ENCODE measurements at regions not wholly inside any gene's neighbourhood (a gene's known extent, or its start where the extent isn't known, plus 50 kb on each side); places are given as distances from the start of the nearest gene placed in this dataset.

DNA sequence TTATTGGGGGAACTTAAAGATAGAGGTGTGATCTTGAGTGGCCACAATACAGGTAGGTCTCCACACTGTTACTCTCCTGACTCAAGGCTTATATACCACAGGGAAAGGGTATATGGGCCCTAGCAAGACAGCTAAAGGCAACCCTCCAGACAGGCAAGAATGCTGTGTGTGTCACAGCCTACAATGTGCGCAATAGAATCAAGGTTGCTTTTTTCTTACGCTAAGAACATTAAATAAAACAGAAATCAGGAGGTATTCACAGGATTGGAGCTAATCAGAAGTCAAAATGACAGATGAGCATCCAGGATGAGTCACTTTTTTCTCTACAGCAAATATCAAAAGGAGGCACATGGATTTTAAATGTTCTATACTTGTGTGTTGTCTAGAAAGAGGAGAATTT is 1797.9 kb upstream of the SEL1L start:
- in situ Hi-C loops (cut with MboI): no loop called here
- Histone ChIP-seq H3K9ac (no peak overlapping the region), H3K36me3 (ENCODE audit: low read depth) (no peaks in the 10 kb centered on the region), H3K4me3 (no peak overlapping the region), H3K9me3 (ENCODE audit: low read depth) (no peaks in the 10 kb centered on the region), H3K79me2 (ENCODE audit: insufficient read depth) (no peaks in the 10 kb centered on the region), H3F3A (ENCODE audit: insufficient read depth) (no peaks in the 10 kb centered on the region), H3K27me3 (replicated peaks; ENCODE audit: insufficient read depth) (no peaks in the 10 kb centered on the region), H3K27ac (no peak overlapping the region), H3K4me1 (ENCODE audit: insufficient read depth) (no peaks in the 10 kb centered on the region), H4K20me1 (ENCODE audit: insufficient read depth) (no peaks in the 10 kb centered on the region), H3K4me2 (ENCODE audit: unreplicated experiment) (no peak overlapping the region), H3K9me2 (ENCODE audit: insufficient read depth) (no peaks in the 10 kb centered on the region; the same call in 1 of the 2 replicates), H2AFZ (no peak overlapping the region)
- TF ChIP-seq EZH2 (IDR thresholded peaks at IDR 0.05; ENCODE audit: insufficient read depth, poor library complexity, severe bottlenecking) (no peak), EZH2phosphoT487 (IDR thresholded peaks at IDR 0.05; ENCODE audit: insufficient read depth, low read depth) (no peak)
- WGBS, 2 experiments (ENCODE audit: low coverage in 1 of 2, low lambda C conversion rate in 2 of 2, missing lambda C conversion rate in 2 of 2): 51 to 55% methylated on average over 2 of the region's 2 CpGs
- DNase-seq: no peak

DNA sequence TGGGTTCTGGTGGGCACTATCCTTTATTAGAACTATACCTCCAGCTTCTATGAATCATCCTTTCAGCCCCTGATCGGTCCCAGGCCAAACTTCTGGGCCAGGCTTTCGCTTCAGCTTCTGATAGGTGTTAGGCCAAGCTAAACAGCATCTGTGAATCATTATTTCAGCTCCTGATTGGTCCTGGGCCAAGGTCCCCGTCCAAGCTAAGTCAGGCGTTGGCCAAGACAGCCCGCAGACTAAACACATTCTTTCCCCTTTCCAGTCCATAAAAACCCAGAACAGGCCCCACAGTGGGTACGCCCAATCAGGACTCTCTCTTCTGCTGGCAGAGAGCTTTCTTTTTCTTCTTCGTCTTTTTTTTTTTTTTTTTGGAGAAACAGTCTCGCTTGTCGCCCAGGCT is 1808.9 kb upstream of the SEL1L start:
- no peaks in the 10 kb centered on the region for H3K36me3 ChIP-seq (ENCODE audit: low read depth)
- H3K9ac ChIP-seq: no peak overlapping the region
- no peaks in the 10 kb centered on the region for H3K27me3 ChIP-seq (replicated peaks; ENCODE audit: insufficient read depth)
- H3K27ac ChIP-seq: no peak overlapping the region
- H3K79me2 ChIP-seq (ENCODE audit: insufficient read depth): no peaks in the 10 kb centered on the region
- H3K4me2 ChIP-seq (ENCODE audit: unreplicated experiment): no peak overlapping the region
- H4K20me1 ChIP-seq (ENCODE audit: insufficient read depth): no peaks in the 10 kb centered on the region
- in situ Hi-C loops (cut with MboI): no loop called here
- no peak overlapping the region for H3K4me3 ChIP-seq
- no peaks in the 10 kb centered on the region for H3K9me2 ChIP-seq (ENCODE audit: insufficient read depth)
- peak; percentile 39 for DNase-seq
- 5 to 8% methylated on average over 8 to 9 of the region's 9 CpGs for WGBS, 2 experiments (ENCODE audit: low coverage in 1 of 2, low lambda C conversion rate in 2 of 2, missing lambda C conversion rate in 2 of 2)
- no peak overlapping the region for H2AFZ ChIP-seq
- no peaks in the 10 kb centered on the region for H3K4me1 ChIP-seq (ENCODE audit: insufficient read depth)
- no peaks in the 10 kb centered on the region for H3F3A ChIP-seq (ENCODE audit: insufficient read depth)
- no peak for TF ChIP-seq EZH2phosphoT487 (IDR thresholded peaks at IDR 0.05; ENCODE audit: insufficient read depth, low read depth)
- no peak for TF ChIP-seq EZH2 (IDR thresholded peaks at IDR 0.05; ENCODE audit: insufficient read depth, poor library complexity, severe bottlenecking)
- H3K9me3 ChIP-seq (ENCODE audit: low read depth): no peaks in the 10 kb centered on the region

DNA sequence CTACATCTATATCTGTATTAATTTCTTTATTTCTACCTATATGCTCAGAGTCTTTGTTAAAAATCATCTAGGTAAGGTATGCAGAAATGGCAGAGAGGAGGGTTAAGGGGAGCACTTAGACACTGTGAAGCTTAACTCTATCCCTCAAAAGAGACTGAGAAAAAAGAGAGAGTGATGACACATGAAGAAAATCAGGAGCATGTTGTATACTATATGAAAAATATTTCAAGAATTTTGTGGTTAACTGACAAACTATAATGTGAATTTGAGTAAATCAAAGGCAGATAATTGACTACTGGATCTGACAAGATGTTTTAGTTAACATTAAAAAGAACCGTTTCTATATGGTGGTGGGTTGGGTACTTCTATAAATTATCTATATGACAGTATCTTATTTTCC is 1814.2 kb upstream of the SEL1L start:
- H3K9me3 ChIP-seq (ENCODE audit: low read depth): no peaks in the 10 kb centered on the region
- no peak overlapping the region for H3K4me3 ChIP-seq
- H3K9me2 ChIP-seq (ENCODE audit: insufficient read depth): no peaks in the 10 kb centered on the region
- no peak overlapping the region for H2AFZ ChIP-seq
- no peaks in the 10 kb centered on the region for H3K4me1 ChIP-seq (ENCODE audit: insufficient read depth)
- H4K20me1 ChIP-seq (ENCODE audit: insufficient read depth): no peaks in the 10 kb centered on the region
- WGBS, 2 experiments (ENCODE audit: low coverage in 1 of 2, low lambda C conversion rate in 2 of 2, missing lambda C conversion rate in 2 of 2): 34 to 35% methylated on average over 1 of the region's 1 CpG
- H3K27me3 ChIP-seq (replicated peaks; ENCODE audit: insufficient read depth): no peaks in the 10 kb centered on the region
- DNase-seq: no peak
- H3K4me2 ChIP-seq (ENCODE audit: unreplicated experiment): no peak overlapping the region
- H3K27ac ChIP-seq: no peak overlapping the region
- no peak overlapping the region for H3K9ac ChIP-seq
- TF ChIP-seq EZH2phosphoT487 (IDR thresholded peaks at IDR 0.05; ENCODE audit: insufficient read depth, low read depth) (no peak), EZH2 (IDR thresholded peaks at IDR 0.05; ENCODE audit: insufficient read depth, poor library complexity, severe bottlenecking) (no peak)
- no peaks in the 10 kb centered on the region for H3F3A ChIP-seq (ENCODE audit: insufficient read depth)
- H3K79me2 ChIP-seq (ENCODE audit: insufficient read depth): no peaks in the 10 kb centered on the region
- in situ Hi-C loops (cut with MboI): no loop called here
- H3K36me3 ChIP-seq (ENCODE audit: low read depth): no peaks in the 10 kb centered on the region

DNA sequence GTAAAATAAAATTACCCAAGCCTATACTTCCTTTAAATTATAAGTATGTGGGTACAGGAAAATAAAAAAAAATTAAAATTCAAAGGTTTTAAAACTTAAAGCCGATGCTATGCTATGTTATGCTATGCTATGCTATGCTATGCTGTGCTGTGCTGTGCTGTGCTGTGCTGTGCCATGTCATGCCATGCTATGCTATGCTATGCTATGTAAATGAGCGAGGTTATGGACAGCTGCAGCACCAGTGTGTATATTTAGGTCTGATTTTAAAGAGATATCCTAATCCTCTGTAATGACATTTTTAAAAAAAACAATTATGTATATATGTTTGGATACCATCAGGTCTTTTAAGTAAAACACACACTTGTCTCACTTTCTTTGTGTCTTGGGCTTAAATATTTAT is 1822.0 kb upstream of the SEL1L start:
- H3K27me3 ChIP-seq (replicated peaks; ENCODE audit: insufficient read depth): no peaks in the 10 kb centered on the region
- WGBS, 2 experiments (ENCODE audit: low coverage in 1 of 2, low lambda C conversion rate in 2 of 2, missing lambda C conversion rate in 2 of 2): 25 to 44% methylated on average over 2 of the region's 2 CpGs
- H2AFZ ChIP-seq: no peak overlapping the region
- no peaks in the 10 kb centered on the region for H3K9me2 ChIP-seq (ENCODE audit: insufficient read depth)
- no peaks in the 10 kb centered on the region for H3K36me3 ChIP-seq (ENCODE audit: low read depth)
- H3K4me3 ChIP-seq: no peak overlapping the region
- in situ Hi-C loops (cut with MboI): no loop called here
- no peak overlapping the region for H3K27ac ChIP-seq
- no peak for DNase-seq
- no peaks in the 10 kb centered on the region for H3F3A ChIP-seq (ENCODE audit: insufficient read depth)
- no peaks in the 10 kb centered on the region for H3K4me1 ChIP-seq (ENCODE audit: insufficient read depth)
- H4K20me1 ChIP-seq (ENCODE audit: insufficient read depth): no peaks in the 10 kb centered on the region
- H3K79me2 ChIP-seq (ENCODE audit: insufficient read depth): no peaks in the 10 kb centered on the region
- no peaks in the 10 kb centered on the region for H3K9me3 ChIP-seq (ENCODE audit: low read depth)
- no peak overlapping the region for H3K9ac ChIP-seq
- TF ChIP-seq EZH2 (IDR thresholded peaks at IDR 0.05; ENCODE audit: insufficient read depth, poor library complexity, severe bottlenecking): no peak
- TF ChIP-seq EZH2phosphoT487 (IDR thresholded peaks at IDR 0.05; ENCODE audit: insufficient read depth, low read depth): no peak
- H3K4me2 ChIP-seq (ENCODE audit: unreplicated experiment): no peak overlapping the region

DNA sequence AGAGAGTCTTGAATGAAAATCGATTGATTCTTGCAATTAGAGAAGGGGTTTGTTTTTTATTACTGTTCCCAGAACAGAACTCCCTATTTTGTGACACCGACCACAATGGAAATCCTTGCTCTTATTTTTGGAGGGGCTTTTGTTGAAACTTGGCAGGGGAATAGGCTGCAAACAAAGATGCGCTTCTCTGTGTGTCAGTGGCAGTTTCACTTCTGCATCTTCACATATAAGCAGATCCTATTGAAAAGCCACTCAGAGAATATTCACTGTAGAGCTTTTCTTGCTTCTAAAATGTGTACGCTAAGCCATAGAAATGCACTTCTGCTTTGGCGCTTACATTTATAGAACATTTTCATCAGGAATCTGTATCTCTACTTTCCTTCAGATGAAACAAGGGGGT is 1822.4 kb upstream of the SEL1L start:
- in situ Hi-C loops (cut with MboI): no loop called here
- WGBS, 2 experiments (ENCODE audit: low coverage in 1 of 2, low lambda C conversion rate in 2 of 2, missing lambda C conversion rate in 2 of 2): 55 to 58% methylated on average over 5 of the region's 5 CpGs

More for the DNA sequence above, 1822.4 kb upstream of the SEL1L start:
- H4K20me1 ChIP-seq (ENCODE audit: insufficient read depth): no peaks in the 10 kb centered on the region
- TF ChIP-seq EZH2phosphoT487 (IDR thresholded peaks at IDR 0.05; ENCODE audit: insufficient read depth, low read depth): no peak
- no peak for TF ChIP-seq EZH2 (IDR thresholded peaks at IDR 0.05; ENCODE audit: insufficient read depth, poor library complexity, severe bottlenecking)
- no peak overlapping the region for H3K27ac ChIP-seq
- H3K9ac ChIP-seq: no peak overlapping the region
- no peak overlapping the region for H3K4me3 ChIP-seq
- H3K27me3 ChIP-seq (replicated peaks; ENCODE audit: insufficient read depth): no peaks in the 10 kb centered on the region
- H2AFZ ChIP-seq: no peak overlapping the region
- H3K79me2 ChIP-seq (ENCODE audit: insufficient read depth): no peaks in the 10 kb centered on the region
- H3K9me3 ChIP-seq (ENCODE audit: low read depth): no peaks in the 10 kb centered on the region
- H3K4me2 ChIP-seq (ENCODE audit: unreplicated experiment): no peak overlapping the region
- H3K9me2 ChIP-seq (ENCODE audit: insufficient read depth): no peaks in the 10 kb centered on the region
- no peaks in the 10 kb centered on the region for H3K36me3 ChIP-seq (ENCODE audit: low read depth)
- no peak for DNase-seq
- no peaks in the 10 kb centered on the region for H3F3A ChIP-seq (ENCODE audit: insufficient read depth)
- H3K4me1 ChIP-seq (ENCODE audit: insufficient read depth): no peaks in the 10 kb centered on the region
